ENCODE measurements at regions not wholly inside any gene's neighbourhood (a gene's known extent, or its start where the extent isn't known, plus 50 kb on each side); places are given as distances from the start of the nearest gene placed in this dataset.
A peak's percentile ranks its signal among the peaks of the same experiment; 100 is the strongest.
"Not testable (repeated sequence)": the region's sequence is repeated elsewhere in the genome, so short reads cannot be mapped to it uniquely, and the experiment has no call there.

GRCh38 chr11:88061111-88061510 is 114.1 kb downstream of the RAB38 start:
- no peak for DNase-seq

GRCh38 chr11:88059326-88059725 is 115.9 kb downstream of the RAB38 start:
- no peak for DNase-seq

DNA sequence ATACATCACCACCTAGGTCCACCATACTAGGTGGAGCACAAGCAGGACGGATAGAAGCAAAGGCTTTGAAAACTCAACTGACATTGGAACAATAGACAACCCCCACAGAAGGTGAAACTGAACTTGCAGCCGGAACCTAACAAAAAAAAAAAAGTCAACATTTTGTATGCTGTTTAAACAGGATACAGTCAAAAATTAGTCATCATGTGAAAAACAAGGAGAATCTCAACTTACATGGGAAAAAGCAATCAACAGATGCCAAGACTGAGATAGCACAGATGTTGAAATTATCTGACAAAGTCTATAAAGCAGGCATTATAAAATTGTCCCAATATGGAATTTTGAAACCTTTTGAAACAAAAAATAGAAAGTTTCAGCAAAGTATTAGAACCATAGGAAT is 123.8 kb downstream of the RAB38 start:
- no peak for DNase-seq

- no peak for DNase-seq
Observed at GRCh38 chr11:88050247-88050646, 125.0 kb downstream of the RAB38 start.

DNA sequence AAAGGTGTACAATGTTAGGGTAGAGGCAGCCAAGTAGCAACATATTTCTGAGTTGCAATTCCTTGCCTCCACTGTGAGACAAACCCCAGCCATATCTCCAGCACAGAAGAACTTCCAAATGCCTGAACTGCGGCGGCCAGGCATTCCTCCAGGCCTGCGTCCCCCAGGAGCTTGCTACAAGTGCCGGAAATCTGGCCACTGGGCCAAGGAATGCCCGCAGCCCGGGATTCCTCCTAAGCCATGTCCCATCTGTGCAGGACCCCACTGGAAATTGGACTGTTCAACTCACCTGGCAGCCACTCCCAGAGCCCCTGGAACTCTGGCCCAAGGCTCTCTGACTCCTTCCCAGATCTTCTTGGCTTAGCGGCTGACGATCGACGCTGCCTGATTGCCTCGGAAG is 130.0 kb downstream of the RAB38 start:
- not testable (repeated sequence) for DNase-seq

GRCh38 chr11:88044658-88045057 is 130.6 kb downstream of the RAB38 start:
- not testable (repeated sequence) for DNase-seq

DNA sequence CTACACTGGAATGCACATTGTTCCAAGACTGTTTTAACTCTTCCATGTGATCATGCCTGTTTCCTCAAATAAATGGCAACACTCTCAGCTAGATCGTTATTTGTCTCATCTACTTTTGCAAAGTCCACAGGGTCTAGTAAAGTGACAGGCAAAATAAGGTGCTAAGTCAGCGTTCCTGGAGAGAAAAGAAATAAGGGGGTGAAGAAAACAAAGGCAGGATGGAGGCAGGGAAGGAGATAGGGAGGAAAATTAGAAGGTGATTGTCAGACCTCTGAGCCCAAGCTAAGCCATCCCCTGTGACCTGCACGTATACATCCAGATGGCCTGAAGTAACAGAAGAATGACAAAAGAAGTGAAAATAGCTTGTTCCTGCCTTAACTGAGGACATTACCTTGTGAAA is 132.1 kb downstream of the RAB38 start:
- no peak for DNase-seq

DNA sequence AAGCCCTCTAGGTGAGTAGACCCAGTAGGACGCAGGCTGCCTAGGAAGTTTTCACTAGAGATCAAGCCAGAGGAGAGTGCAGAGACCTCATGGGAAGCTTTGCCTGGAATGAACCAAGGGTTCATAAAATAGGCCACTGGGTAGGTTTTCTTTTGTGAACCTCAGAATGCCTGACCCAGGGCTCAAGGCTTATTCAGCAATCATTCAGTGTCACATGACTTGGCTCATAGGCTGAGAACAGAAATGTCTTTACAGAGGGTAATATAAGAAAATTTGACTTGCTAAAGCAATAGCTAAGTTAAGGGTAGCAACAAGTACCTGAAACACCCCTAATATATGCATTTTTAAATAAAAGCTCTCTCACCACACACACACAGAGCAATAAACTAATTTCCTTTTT is 132.6 kb downstream of the RAB38 start:
- DNase-seq: no peak

GRCh38 chr11:88042238-88042637 is 133.0 kb downstream of the RAB38 start:
- no peak for DNase-seq

DNA sequence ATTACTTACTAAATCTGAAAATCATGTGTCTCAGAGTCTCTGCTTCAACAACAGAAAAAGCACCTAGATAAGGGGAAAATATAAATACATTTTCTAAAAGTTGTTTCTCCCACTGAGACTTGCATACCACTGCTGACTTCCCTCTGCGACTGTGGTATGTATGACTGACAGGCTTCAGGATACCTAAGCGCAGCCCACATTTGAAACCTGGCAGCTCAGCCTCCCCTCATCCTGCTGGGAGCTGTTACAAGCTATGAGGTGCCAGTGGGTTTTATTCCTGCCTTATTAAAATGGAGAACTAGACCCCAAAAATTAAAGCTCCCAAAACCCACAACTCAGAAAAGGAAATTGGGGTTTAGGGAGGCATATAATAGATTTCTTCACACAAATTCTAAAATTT is 133.6 kb downstream of the RAB38 start:
- DNase-seq: no peak

- no peak for DNase-seq
Observed at GRCh38 chr11:88040148-88040496, 135.1 kb downstream of the RAB38 start.

GRCh38 chr11:88039476-88040147 is 135.6 kb downstream of the RAB38 start:
- DNase-seq: no peak

DNA sequence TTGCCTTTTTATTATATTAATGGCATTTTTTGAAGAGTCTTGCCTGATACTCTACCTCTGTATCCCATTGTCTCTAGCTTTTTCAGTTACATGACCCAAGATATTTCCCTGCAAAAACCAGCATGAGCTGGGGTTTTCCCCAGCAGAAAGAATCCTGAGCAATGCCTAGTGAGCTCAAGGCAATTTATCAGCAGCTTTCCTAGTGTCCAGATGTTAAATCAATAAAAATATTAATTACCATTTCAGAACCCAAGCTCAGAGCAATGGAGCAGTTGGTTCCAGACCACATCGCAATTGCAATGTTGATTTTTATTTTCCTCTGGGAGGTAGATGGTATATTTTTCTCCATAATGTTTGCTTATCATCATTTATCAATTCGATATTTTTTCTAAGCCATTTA is 137.2 kb downstream of the RAB38 start:
- DNase-seq: no peak

GRCh38 chr11:88036701-88037100 is 138.5 kb downstream of the RAB38 start:
- no peak for DNase-seq

- DNase-seq: no peak
Observed at GRCh38 chr11:88035271-88035670, 140.0 kb downstream of the RAB38 start.

- DNase-seq: no peak
Observed at GRCh38 chr11:88017666-88018065, 157.6 kb downstream of the RAB38 start.

DNA sequence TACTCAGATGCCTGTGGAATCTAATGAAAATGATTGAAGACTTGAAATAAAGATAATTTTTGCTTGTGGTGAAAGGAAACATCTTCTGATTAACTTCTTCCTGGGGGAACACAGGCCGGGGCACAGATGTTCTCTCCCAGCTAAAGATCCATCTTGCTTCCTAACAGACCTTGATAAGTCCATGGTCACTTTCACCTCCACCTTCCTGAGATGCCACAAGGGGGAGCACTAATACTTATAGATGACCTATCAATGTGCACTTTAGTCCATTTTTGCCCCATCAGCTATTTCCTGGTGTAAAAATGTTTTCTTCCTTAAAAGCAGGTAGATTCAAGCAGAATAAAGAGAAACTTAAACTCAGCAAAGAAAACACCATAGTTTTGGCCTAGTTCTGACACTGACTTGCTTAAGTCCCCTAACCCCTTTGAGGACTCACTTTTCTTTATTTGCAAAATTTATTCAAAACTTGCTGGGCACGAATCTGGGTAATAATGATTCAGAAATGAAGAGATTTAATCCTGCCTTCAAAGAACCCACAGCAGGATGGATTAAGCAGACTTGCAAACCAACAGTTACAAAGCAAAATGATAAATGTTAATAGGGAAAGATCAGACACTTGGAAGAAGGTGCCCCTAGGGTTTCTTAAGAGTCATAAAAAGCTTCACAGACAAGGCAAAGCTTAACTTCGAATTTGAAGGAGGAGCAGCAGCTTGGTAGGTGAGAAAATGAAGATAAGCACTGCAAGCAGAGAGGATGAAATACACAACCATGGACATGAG is 158.7 kb downstream of the RAB38 start:
- DNase-seq: peak; percentile 18

- no peak for DNase-seq
Observed at GRCh38 chr11:88015170-88015569, 160.1 kb downstream of the RAB38 start.

DNA sequence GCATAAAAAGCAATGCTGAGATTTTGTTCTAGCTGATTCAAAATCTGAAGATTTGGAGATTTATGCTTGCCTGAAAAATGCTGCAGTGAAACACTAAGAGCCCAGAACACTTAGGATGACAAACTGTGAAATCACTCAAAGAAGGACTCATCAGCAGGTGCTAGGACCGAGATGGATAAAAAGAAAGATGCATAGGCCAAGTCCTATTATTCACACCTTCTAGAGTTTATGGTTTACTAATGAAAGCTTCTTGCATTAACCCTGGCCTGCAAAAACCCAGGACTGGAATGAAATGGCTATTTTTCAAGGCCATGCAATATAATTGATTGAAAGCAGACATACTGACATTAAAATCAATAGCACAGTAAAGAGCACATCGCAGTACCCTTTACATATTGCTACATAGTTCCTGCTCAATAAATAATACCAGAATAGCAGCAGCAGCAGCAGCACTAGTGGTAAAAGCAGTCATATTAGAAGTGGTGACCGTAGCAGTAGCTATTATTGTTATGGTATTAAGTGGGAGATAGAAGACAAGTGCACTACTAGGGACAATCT is 161.7 kb downstream of the RAB38 start:
- DNase-seq: no peak

- no peak for DNase-seq
Observed at GRCh38 chr11:88012456-88012855, 162.8 kb downstream of the RAB38 start.

DNA sequence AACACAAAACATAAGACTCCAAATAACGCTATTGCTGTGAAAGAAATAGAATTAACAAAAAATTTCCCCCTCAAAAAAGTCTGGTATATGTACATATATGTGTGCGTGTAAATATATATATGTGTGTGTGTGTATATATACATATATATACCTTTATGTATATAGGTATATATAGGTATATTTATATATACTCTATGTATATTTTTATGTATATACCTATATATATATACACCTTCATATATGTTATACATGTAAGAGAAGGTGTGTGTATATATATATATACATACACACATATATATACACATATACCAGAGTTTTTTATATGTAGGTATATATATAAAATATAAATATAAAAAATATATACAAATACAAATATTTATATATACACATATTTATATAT is 199.2 kb downstream of the RAB38 start:
- DNase-seq: no peak

DNA sequence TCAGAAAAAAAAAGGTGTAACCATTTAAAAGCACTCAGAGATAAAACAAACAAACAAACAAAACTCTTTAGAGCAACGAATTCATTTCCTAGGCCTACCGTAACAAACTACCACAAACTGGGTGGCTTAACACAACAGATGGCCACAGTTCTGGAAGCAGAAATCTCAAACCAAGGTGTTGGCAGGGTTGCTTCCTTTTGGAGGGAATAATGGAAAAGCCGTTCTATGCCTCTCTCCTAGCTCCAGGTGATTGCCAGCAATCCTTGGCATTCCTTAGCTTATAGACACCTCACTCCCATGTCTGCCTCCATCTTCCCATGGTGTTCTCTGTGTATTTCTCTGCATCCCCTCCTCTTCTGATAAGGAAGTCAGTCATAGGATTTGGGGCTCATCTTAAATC is 200.4 kb downstream of the RAB38 start:
- no peak for DNase-seq

DNA sequence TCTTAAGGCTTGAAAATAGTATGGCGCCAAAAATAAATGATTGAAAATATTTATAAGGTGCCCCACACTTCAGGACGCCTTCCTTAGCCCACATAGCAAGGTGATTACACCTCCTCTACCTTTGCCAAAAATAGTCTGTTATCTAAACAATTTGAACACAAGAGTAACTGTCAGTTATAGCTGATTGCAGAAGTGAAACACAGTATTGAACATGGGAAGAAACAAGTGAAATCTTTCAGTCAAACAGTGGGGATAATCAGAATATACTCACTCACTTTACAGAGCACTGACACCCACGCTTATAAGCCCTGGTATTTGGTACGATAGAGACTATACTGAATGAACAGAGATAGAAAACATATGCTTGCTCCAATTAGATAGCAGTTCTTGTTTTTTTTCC is 203.1 kb downstream of the RAB38 start:
- DNase-seq: no peak

- DNase-seq: no peak
Observed at GRCh38 chr11:87971354-87971753, 203.9 kb downstream of the RAB38 start.

- no peak for DNase-seq
Observed at GRCh38 chr11:87970762-87971161, 204.5 kb downstream of the RAB38 start.

Data from NCI-H2107 (cell line).